ENCODE measurements at regions not wholly inside any gene's neighbourhood (a gene's known extent, or its start where the extent isn't known, plus 50 kb on each side); places are given as distances from the start of the nearest gene placed in this dataset.

DNA sequence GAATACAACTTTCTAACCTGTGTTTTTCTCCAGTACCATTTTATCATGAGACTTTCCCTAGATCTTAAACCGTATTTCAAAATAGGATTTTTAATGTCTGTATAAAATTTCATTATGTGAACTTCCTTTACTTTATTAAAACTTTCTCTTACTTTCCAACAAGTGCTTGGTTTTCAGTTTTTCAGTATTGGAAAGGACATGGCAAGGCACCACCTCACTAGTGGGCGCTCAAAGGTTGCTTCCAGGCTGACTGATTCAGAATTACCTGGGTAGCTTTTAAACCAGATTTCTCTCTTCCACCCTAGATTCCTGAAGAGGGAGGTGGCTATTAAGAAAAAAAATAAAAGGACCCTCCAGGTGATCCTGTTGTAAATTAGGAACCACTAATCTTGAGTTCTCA, 236.6 kb downstream of the SOX2 start:
- TF ChIP-seq POLR2A (IDR thresholded peaks at IDR 0.05; ENCODE audit: low read length) (no peak), GATA1 (IDR thresholded peaks at IDR 0.05; ENCODE audit: low read depth, low read length) (no peak)
